Liver (tissue), 8 donors: ENCODE measurements at regions not wholly inside any gene's neighbourhood (a gene's known extent, or its start where the extent isn't known, plus 50 kb on each side); places are given as distances from the start of the nearest gene placed in this dataset.

ENCODE experiments used
- DNase-seq: peaks from one replicate; pipeline ENCODE4 v3.0.0-alpha.2; 2017; ENCODE audit warnings: low spot score
- H3K27ac ChIP-seq, 2 donors: one replicate each; pipeline ENCODE4 v1.7.0; 2013; ENCODE audit warnings: inconsistent platforms in 2 of 2, low read length in 2 of 2, control low read depth in 1 of 2, low read depth in 1 of 2, mild to moderate bottlenecking in 1 of 2
- H3K27me3 ChIP-seq, 4 donors: one replicate each; pipeline versions ENCODE4 v1.6.1 to v1.7.0; 2013; ENCODE audit warnings: low read length in 3 of 4, inconsistent platforms in 1 of 4, mild to moderate bottlenecking in 1 of 4, moderate library complexity in 1 of 4; ENCODE audit not compliant: control insufficient read depth in 4 of 4, insufficient read depth in 4 of 4
- H3K36me3 ChIP-seq, 4 donors: one replicate each; pipeline versions ENCODE4 v1.6.1 to v1.7.0; 2013; ENCODE audit warnings: low read length in 3 of 4, mild to moderate bottlenecking in 3 of 4, low read depth in 1 of 4, moderate library complexity in 1 of 4; ENCODE audit not compliant: control insufficient read depth in 4 of 4, insufficient read depth in 3 of 4
- H3K4me1 ChIP-seq, 4 donors: one replicate each; pipeline versions ENCODE4 v1.6.1 to v1.7.0; 2013; ENCODE audit warnings: low read length in 3 of 4, mild to moderate bottlenecking in 3 of 4, moderate library complexity in 1 of 4; ENCODE audit not compliant: control insufficient read depth in 4 of 4, insufficient read depth in 4 of 4
- H3K4me3 ChIP-seq, 3 donors: one replicate each; pipeline versions ENCODE4 v1.6.1 to v1.7.0; 2013; ENCODE audit warnings: low read length in 3 of 3, control low read depth in 1 of 3, low read depth in 1 of 3, mild to moderate bottlenecking in 1 of 3
- H3K9ac ChIP-seq, 2 donors: one replicate each; pipeline ENCODE4 v1.7.0; 2013; ENCODE audit warnings: low read length in 2 of 2, mild to moderate bottlenecking in 2 of 2, moderate library complexity in 2 of 2, control low read depth in 1 of 2, low read depth in 1 of 2
- H3K9me3 ChIP-seq, 4 donors: one replicate each; pipeline versions ENCODE4 v1.6.1 to v1.7.0; 2013; ENCODE audit warnings: low read length in 3 of 4; ENCODE audit not compliant: control insufficient read depth in 4 of 4
- EGR1 ChIP-seq, 2 donors: IDR thresholded peaks; 2 replicates each; pipeline ENCODE4 v1.6.1; 2016 to 2018; ENCODE audit warnings: antibody characterized with exemption in 2 of 2, low read depth in 2 of 2
- FOXA1 ChIP-seq: IDR thresholded peaks from 2 replicates; pipeline ENCODE4 v1.6.1; 2016; ENCODE audit warnings: antibody characterized with exemption
- FOXA2 ChIP-seq: IDR thresholded peaks from 2 replicates; pipeline ENCODE4 v1.6.1; 2016; ENCODE audit warnings: antibody characterized with exemption
- GABPA ChIP-seq, 2 donors: IDR thresholded peaks in 1 of 2; conservative IDR thresholded peaks in 1 of 2; 2 replicates each; pipeline ENCODE4 v1.6.1; 2016; ENCODE audit warnings: antibody characterized with exemption in 2 of 2, mild to moderate bottlenecking in 1 of 2, moderate library complexity in 1 of 2
- HNF4A ChIP-seq, 2 donors: conservative IDR thresholded peaks; 2 replicates each; pipeline ENCODE4 v1.6.1; 2016; ENCODE audit warnings: antibody characterized with exemption in 2 of 2, mild to moderate bottlenecking in 2 of 2
- HNF4G ChIP-seq: IDR thresholded peaks from 2 replicates; pipeline ENCODE4 v1.6.1; 2016; ENCODE audit warnings: antibody characterized with exemption
- JUND ChIP-seq, 2 donors: IDR thresholded peaks; 2 replicates each; pipeline ENCODE4 v1.6.1; 2016; ENCODE audit warnings: antibody characterized with exemption in 2 of 2
- NR2F2 ChIP-seq: IDR thresholded peaks from 2 replicates; pipeline ENCODE4 v1.6.1; 2016; ENCODE audit warnings: antibody characterized with exemption
- RAD21 ChIP-seq, 2 donors: IDR thresholded peaks; 2 replicates each; pipeline ENCODE4 v1.6.1; 2016; ENCODE audit warnings: antibody characterized with exemption in 2 of 2, mild to moderate bottlenecking in 2 of 2
- REST ChIP-seq: IDR thresholded peaks from 2 replicates; pipeline ENCODE4 v1.6.1; 2016; ENCODE audit warnings: antibody characterized with exemption, mild to moderate bottlenecking
- RXRA ChIP-seq, 2 donors: IDR thresholded peaks; 2 replicates each; pipeline ENCODE4 v1.6.1; 2017 to 2018; ENCODE audit warnings: antibody characterized with exemption in 2 of 2, mild to moderate bottlenecking in 1 of 2
- SP1 ChIP-seq: IDR thresholded peaks from 2 replicates; pipeline ENCODE4 v1.6.1; 2018; ENCODE audit warnings: antibody characterized with exemption, mild to moderate bottlenecking
- TAF1 ChIP-seq: conservative IDR thresholded peaks from 2 replicates; pipeline ENCODE4 v1.6.1; 2016; ENCODE audit warnings: antibody characterized with exemption, mild to moderate bottlenecking
- YY1 ChIP-seq: IDR thresholded peaks from 2 replicates; pipeline ENCODE4 v1.6.1; 2016; ENCODE audit warnings: antibody characterized with exemption, mild to moderate bottlenecking
- WGBS: extraction: QIAGEN DNeasy Blood & Tissue Kit; methylation state at CpG from one replicate; pipeline ENCODE4 v1.1.7; 2013; 5-methylcytosine and 5-hydroxymethylcytosine counted together
- TF ChIP-seq, protein P1 (sequence below): IDR thresholded peaks from 2 replicates; pipeline ENCODE4 v1.6.1; 2016; ENCODE audit warnings: antibody characterized with exemption
- TF ChIP-seq, protein P2 (sequence below): IDR thresholded peaks from 2 replicates; pipeline ENCODE4 v1.6.1; 2016; ENCODE audit warnings: antibody characterized with exemption
- TF ChIP-seq, protein P3 (sequence below): fragments of 150-350 bp; IDR thresholded peaks from 2 replicates; pipeline ENCODE4 v1.5.1; 2017; ENCODE audit warnings: improper control_type of control experiment, low read depth, low read length; ENCODE audit not compliant: missing input control
- donor health status: healthy.
- donor health status: healthy.
- donor health status: healthy.
- donor health status: healthy.
- donor health status: healthy.

GRCh38 chr4:185903205-185903604 is 91.2 kb upstream of the SORBS2 start:
- no peak overlapping the region for H3K9ac ChIP-seq
- 95% methylated on average over 1 of the region's 1 CpG for WGBS
- TF ChIP-seq YY1 (no peak), TAF1 (no peak), GABPA (IDR thresholded peaks at IDR 0.05 in 1 of 2, conservative IDR thresholded peaks at IDR 0.05 in 1 of 2) (no peak), HNF4A (conservative IDR thresholded peaks at IDR 0.05) (no peak), RAD21 (IDR thresholded peaks at IDR 0.05) (no peak), SP1 (no peak), FOXA1 (no peak), FOXA2 (no peak), REST (no peak)
- TF ChIP-seq, protein P1, sequence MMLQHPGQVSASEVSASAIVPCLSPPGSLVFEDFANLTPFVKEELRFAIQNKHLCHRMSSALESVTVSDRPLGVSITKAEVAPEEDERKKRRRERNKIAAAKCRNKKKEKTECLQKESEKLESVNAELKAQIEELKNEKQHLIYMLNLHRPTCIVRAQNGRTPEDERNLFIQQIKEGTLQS = no peak
- TF ChIP-seq, protein P2, sequence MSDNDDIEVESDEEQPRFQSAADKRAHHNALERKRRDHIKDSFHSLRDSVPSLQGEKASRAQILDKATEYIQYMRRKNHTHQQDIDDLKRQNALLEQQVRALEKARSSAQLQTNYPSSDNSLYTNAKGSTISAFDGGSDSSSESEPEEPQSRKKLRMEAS = no peak
- TF ChIP-seq, protein P3, sequence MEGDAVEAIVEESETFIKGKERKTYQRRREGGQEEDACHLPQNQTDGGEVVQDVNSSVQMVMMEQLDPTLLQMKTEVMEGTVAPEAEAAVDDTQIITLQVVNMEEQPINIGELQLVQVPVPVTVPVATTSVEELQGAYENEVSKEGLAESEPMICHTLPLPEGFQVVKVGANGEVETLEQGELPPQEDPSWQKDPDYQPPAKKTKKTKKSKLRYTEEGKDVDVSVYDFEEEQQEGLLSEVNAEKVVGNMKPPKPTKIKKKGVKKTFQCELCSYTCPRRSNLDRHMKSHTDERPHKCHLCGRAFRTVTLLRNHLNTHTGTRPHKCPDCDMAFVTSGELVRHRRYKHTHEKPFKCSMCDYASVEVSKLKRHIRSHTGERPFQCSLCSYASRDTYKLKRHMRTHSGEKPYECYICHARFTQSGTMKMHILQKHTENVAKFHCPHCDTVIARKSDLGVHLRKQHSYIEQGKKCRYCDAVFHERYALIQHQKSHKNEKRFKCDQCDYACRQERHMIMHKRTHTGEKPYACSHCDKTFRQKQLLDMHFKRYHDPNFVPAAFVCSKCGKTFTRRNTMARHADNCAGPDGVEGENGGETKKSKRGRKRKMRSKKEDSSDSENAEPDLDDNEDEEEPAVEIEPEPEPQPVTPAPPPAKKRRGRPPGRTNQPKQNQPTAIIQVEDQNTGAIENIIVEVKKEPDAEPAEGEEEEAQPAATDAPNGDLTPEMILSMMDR = no peak
- DNase-seq = no peak
- H3K4me1 ChIP-seq = no peaks in the 10 kb centered on the region
- no peaks in the 10 kb centered on the region for H3K9me3 ChIP-seq
- no peak overlapping the region for H3K4me3 ChIP-seq
- H3K27ac ChIP-seq = no peak overlapping the region
- no peaks in the 10 kb centered on the region for H3K27me3 ChIP-seq
- no peaks in the 10 kb centered on the region for H3K36me3 ChIP-seq

DNA sequence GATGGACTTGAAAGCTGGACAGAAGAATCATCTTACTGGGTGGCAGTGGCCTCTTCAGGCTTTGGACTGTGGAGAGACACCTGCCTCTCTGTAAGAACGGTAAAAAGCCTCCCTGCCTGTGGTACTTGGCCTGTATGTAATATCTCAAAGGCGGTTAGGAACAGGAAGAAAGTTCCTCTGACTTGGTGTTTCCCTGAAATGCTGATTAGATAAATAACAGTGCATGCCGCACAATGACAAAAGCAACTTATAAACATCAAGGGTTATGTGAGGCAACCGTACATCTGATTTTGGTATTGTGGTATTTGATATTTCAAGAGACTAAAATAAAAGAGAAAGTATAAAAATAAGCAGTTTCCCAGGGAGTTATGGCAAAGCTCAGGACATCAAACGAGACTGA is 92.4 kb upstream of the SORBS2 start:
- Histone ChIP-seq H3K4me1 (no peaks in the 10 kb centered on the region), H3K9me3 (no peaks in the 10 kb centered on the region), H3K27me3 (no peaks in the 10 kb centered on the region), H3K36me3 (no peaks in the 10 kb centered on the region), H3K9ac (no peak overlapping the region), H3K27ac (no peak overlapping the region), H3K4me3 (no peak overlapping the region)
- WGBS = 78% methylated on average over 5 of the region's 5 CpGs
- no peak for DNase-seq
- TF ChIP-seq SP1 = no peak
- no peak for TF ChIP-seq FOXA1
- TF ChIP-seq EGR1 (IDR thresholded peaks at IDR 0.05; ENCODE audit: low read depth in 2 of 2) = no peak
- TF ChIP-seq FOXA2 = no peak
- TF ChIP-seq NR2F2 = no peak
- TF ChIP-seq, protein P1 = no peak
- TF ChIP-seq, protein P2 = no peak
- no peak for TF ChIP-seq TAF1
- TF ChIP-seq, protein P3 = no peak
- TF ChIP-seq HNF4A (conservative IDR thresholded peaks at IDR 0.05) = no peak
- no peak for TF ChIP-seq REST
- no peak for TF ChIP-seq YY1
- TF ChIP-seq HNF4G = no peak
- TF ChIP-seq RAD21 (IDR thresholded peaks at IDR 0.05) = no peak
- TF ChIP-seq RXRA (IDR thresholded peaks at IDR 0.05) = no peak
- no peak for TF ChIP-seq GABPA (IDR thresholded peaks at IDR 0.05 in 1 of 2, conservative IDR thresholded peaks at IDR 0.05 in 1 of 2)
- TF ChIP-seq JUND (IDR thresholded peaks at IDR 0.05) = no peak
